ENCODE measurements at regions not wholly inside any gene's neighbourhood (a gene's known extent, or its start where the extent isn't known, plus 50 kb on each side); places are given as distances from the start of the nearest gene placed in this dataset.

DNA sequence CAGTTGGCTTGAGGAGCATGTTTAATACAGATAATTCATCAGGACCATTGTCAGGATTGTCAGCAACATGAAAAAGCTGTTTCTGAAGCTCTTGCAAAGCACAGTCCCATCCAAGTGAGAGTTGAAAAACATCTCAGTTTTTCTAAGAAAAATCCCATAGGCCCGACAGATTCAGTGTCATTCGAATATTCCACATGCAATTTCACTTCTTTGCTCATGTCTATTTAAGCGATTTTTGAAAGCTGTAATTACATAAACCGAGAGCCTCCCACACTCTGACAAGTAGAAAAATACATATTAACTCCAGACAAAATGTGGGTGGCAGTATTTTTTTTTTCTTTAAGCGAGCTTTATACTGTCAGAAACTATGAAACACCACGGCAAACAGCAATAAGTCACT, 134.7 kb upstream of the GALNT5 start:
- no peak for DNase-seq (ENCODE audit: low read depth in 4 of 4, low spot score in 3 of 4)

DNA sequence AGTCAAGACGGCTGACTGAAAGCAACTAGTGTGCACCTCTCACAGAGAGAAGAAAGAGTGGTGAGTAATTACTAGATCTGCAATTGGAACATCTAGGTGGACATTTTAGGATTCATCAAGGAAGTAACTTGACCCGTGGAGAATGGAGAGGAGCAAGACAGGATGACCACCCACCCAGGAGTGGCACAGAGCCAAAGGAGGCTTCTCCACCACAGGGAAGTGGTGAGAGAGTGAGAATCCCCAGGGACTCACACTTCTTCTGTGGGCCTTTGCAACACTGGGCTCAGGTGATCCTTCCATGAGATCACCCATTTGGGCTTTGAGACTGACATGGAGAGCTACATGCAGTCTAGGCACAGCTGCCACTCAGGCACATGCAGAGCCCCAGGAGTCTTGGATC, 132.8 kb upstream of the GALNT5 start:
- no peak for DNase-seq (ENCODE audit: low read depth in 4 of 4, low spot score in 3 of 4)

DNA sequence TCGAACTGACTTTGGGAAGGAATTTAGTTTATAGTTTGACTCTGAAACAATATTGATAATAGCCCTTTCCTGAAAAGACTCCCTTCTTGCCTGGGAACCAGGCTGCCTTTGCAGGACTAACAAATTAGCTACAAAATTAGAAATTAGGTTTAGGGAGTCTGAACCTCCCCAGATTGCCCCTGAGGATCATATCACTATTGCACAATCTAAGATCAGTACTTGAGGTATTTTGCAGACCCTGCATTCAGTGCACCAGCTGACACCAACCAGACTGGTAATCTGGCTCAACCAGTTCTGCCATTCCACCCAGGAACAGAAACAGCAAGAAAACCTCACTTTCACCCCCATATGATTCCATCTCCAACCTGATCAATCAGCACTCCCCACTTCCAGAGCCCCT, 131.8 kb upstream of the GALNT5 start:
- DNase-seq (ENCODE audit: low read depth in 4 of 4, low spot score in 3 of 4): no peak

DNA sequence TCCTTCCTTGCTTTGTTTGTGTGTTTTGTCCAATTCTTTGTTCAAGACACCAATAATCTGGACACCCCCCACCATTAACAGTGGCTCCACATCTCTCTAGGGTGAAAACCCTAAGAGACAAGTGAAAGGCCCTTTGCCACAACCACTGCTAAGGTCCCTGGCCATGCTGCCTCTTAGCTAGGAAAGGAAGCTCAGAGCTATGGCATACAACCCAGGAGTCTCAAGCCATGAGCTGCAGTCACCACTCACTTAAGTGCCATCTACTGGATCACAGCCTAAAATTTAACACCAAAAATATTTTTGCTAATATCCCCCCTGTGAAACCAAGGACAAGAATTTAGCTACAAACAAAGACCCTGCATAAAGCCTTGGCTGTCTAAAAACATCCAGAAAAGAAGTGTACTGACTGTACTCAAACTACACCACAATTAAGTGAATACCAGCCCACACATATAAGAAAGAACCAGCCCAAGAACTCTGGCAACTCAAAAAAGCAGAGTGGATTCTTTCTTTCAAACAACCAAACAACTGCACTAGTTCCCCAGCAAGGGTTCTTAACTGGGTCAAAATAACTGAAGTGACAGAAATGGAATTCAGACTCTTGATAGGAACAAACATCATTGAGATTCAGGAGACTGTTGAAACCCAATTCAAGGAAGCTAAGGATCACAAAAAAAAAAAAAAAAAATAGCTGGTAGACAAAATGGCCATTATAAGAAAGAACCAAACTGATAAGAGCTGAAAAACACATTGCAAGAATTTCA, 130.1 kb upstream of the GALNT5 start:
- no peak for DNase-seq (ENCODE audit: low read depth in 4 of 4, low spot score in 3 of 4)

DNA sequence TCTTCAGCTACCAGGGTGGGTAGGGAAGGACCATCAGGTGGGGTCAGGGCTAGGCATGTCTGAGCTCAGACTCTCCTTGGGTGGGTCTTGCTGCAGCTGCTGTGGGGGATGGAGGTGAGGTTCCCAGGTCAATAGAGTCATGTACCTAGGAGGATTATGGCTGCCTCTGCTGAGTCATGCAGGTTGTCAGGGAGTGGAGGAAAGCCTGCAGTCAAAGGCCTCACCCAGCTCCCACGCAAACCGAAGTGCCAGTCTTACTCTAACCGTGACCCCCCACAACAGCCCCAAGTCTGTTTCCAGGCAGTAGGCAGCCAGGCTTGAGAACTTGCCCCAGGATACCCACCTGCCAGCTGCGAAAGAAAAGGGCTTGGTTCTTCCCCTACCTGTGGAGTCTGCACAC, 113.6 kb upstream of the GALNT5 start:
- DNase-seq (ENCODE audit: low read depth in 4 of 4, low spot score in 3 of 4): no peak

DNA sequence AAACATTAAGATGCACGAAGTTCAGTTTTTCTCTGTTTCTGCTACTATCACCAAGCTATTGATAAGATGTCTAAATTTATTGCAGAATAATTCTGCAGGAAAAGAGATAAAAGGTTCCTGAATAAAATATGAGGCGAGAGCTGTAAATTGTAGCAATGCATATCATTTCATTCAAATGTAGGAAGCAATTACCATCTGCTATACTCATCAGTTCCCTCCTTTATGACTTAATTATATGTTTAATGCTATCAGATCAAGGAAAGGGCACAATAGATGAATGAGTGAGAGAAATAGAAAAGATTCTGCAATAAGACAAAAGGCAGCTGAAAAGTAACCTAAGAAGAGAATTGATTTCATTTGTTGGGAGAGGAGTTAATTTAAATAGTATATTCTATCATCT, 108.2 kb upstream of the GALNT5 start:
- DNase-seq (ENCODE audit: low read depth in 4 of 4, low spot score in 3 of 4): no peak

DNA sequence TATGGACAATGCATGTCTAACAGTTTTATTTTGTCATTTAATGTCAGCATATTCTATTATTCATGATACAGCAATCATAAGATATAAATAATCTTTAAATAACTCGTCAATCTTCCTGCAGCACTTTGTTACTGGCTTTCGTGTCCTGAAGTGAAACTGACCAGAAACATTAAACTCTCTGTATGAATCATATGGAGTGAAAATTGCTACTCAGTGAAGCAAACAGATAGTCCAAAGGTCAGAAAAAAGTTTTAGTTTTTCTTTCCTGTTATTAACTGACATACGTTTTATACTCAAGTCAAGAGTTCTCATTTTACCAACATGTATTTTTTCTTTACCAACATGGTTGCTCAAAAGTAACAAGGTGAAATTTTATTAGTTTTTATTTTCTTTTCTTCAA, 106.8 kb upstream of the GALNT5 start:
- DNase-seq (ENCODE audit: low read depth in 4 of 4, low spot score in 3 of 4): no peak

DNA sequence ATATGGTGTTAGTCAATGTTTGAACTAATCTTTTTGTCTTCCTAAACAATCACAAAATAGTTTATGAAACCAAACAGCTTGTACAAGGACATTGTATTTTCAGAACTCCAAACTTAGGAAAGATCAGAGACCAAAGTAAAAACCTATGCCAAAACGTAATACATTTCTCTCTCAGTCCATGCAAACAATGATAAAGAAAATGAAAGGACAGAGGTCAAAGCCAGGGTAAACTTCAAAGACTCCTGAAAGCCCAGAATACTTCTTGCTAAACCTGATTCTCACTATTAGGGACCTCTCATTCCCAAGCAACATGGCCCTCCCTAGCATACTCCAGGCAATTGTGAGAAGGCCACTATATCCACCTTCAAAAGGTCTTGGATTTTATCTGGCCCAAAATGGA, 105.1 kb upstream of the GALNT5 start:
- DNase-seq (ENCODE audit: low read depth in 4 of 4, low spot score in 3 of 4): no peak

DNA sequence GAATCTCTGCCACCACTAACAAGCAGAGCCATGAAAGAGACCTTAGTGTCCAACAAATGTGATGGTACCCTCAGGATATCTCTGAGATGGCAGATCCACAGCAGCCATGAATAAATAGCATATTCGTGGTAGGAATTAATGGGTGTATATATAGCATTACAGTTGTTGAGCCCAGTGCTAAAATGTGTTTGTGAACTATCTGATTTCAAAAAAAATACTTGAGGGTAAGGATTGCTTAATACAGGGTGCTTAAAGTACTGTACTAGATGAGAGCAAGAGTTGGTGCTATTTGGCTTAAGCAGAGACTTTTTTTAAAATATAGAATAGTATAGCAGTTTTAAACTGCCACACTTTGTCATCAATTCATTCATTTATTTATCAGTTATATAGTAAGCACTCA, 101.5 kb upstream of the GALNT5 start:
- DNase-seq (ENCODE audit: low read depth in 4 of 4, low spot score in 3 of 4): no peak

DNA sequence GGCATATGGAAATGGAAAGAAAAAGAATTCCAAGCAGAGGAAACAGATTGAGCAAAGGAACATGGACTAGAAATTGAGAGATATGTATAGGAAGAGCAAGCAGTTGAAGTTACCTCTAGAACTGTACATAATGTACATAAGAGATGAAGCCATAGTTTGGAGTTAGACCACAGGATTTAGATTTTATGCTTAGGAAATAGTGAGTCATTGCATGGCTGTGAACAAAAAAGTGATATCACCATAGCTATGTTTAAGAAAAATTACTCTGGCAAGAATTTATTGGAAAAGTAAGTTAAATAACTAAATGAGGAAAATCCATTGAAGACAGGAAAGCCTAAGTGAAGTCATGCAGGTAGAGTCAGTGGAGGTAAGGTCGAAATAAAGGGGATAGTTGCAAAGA, 99.4 kb upstream of the GALNT5 start:
- no peak for DNase-seq (ENCODE audit: low read depth in 4 of 4, low spot score in 3 of 4)

DNA sequence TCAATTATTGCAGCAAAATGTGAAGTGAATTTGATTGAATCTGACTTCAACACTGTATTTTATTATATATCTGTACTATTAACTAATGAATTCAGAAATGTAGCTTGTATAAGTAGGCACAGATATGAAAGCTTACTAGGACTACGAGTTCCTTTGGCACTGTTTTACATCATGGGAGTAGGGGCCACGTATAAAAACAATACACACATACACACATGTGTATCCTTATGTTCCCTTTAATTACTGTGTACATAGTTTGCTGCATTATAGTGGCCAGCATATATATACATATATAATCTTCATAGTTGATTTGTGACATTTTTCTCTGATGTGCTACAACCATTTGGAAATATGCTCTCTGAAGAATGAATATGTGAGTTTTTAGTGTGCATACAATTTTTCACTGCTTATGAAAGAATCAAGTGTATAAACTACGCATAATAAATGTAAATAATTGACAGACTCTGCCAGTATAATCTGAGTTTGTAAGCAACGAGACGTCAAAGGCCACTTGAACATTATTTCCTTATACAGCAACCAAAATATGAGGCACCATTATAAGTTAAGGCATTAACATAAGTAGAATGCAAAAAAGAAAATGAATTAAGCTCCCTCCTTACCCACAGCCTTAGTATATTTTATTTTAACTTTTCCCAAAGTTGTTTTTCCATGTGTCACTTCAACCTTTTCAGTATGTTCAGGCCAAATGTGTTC, 98.1 kb upstream of the GALNT5 start:
- DNase-seq (ENCODE audit: low read depth in 4 of 4, low spot score in 3 of 4): no peak

DNA sequence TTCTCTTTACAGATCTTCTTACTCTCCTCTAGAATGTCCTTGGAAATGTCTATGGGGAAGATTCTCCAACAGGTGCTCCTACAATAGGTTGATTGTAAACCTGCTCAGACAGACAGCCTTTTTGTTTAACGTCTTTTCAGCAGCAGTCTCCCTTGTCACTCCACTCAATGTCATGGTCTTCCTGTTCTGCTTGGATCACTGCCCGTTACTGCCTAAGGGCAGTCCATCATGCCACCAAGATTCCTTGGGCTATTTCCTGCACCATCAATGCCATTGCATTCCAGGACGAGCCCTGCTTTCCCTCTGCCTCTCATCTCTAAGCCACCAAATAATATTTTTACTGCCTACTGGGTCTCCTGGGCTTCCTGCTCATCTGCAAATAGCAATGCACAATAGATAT, 97.4 kb upstream of the GALNT5 start:
- no peak for DNase-seq (ENCODE audit: low read depth in 4 of 4, low spot score in 3 of 4)

DNA sequence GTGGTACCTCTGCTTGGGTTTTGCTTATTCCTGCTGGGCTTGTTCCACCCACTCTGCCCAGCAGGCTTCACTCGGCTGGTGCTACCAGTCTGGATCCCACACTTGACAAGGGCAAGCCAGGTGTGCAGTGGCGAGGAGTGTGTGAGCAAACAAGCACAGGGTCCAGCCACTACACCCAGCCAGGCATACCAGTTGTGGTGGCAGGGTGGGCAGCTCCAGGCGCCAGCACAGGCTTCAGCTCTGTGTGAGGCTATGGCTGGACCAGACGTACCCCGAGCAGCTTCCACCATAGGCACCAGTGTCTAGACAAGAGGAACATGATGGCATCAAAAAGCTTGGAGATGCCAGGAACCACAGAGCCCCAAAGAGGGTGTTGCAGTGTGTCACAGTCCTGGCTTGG, 93.1 kb upstream of the GALNT5 start:
- no peak for DNase-seq (ENCODE audit: low read depth in 4 of 4, low spot score in 3 of 4)

DNA sequence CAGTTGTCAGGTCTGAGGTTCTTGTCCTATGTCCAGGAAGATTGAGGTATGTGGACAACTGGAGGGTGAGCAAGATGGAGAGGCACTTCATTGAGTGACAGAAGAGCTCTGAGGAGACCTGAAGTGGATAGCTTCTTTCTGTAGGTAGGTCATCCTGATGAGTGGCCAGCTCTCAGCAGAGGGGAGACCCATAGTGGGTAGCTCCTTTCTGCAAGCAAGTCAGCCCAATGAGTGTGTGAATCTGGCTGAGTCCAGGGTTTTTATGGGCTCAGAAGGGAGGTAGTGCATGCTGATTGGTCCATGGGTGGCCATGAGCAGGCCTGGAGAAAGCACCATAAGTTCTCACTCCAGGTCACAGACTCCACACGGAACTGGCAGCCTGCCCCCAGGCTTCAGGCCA, 92.6 kb upstream of the GALNT5 start:
- DNase-seq (ENCODE audit: low read depth in 4 of 4, low spot score in 3 of 4): no peak

DNA sequence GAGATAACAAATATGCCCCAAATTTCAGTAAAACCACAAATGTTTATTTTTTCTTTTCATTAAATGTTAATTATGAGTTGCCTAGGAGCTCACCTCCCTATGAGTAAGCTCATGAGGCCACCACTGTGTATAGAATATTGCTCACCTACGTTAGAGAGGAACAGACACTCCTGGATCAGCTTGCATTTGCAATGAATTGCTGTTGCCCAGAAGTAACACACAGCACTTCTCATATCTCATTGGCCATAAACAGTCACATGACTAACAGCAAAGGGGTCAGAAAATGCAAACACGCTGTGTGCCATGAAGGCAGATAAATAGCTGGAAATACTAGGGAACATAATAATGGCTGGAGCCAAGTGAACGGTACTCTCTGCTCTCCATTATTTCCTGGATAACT, 89.0 kb upstream of the GALNT5 start:
- DNase-seq (ENCODE audit: low read depth in 4 of 4, low spot score in 3 of 4): no peak

DNA sequence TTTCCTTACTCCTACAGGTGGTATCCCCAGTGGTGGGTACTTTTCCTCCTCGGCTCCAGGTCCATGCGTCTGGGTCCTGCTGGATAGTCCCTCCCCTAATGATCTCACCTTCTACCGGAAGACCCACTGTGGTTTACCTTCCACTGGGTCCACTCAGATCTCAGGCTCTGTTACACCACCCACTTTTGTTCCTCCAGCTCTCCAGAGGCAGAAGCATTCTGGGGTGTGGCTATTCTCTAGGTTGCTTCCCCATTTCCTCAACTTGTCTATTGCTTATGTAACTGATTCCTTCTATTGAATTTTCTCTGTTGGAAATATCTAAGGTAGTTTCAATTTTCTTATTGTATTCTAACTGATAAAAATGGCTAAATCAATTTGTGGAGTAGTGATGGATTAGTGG, 87.6 kb upstream of the GALNT5 start:
- DNase-seq (ENCODE audit: low read depth in 4 of 4, low spot score in 3 of 4): no peak

DNA sequence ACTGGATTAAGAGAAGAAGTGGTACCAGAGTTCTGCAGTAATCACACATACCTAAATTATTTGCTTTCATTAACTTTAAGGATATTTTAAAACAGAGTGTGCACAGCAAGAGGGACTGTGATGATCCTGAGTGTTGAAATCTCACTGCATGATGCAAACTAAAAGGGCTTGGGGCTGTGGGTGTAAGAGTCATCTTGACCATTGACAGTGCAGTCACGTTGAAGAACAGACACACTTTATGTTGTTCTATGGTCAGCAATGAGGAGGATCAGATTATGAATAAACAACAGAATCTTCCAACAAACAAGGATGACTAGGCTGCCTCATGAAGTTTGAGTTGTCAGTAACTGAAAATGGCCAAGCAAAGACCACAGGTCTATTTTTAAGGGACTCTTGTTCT, 87.2 kb upstream of the GALNT5 start:
- no peak for DNase-seq (ENCODE audit: low read depth in 4 of 4, low spot score in 3 of 4)

DNA sequence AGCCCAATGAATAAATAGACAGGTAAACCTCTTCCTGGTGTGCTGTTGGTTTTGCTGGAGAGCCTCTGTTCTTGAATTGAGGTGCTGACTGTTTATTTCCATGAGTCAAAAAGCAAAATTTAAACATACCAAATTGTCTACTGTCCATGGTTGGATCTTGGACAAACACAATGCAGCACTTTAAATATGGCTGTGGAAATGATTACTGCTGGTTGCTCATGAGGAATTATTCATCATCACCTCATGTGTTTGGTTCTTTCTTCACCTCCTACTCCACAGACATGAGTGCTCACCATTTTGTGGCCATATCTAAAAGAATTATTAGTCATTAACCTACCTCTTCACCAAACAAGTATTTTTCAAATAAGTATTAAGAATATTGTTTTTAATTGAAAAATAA, 85.3 kb upstream of the GALNT5 start:
- DNase-seq (ENCODE audit: low read depth in 4 of 4, low spot score in 3 of 4): no peak

DNA sequence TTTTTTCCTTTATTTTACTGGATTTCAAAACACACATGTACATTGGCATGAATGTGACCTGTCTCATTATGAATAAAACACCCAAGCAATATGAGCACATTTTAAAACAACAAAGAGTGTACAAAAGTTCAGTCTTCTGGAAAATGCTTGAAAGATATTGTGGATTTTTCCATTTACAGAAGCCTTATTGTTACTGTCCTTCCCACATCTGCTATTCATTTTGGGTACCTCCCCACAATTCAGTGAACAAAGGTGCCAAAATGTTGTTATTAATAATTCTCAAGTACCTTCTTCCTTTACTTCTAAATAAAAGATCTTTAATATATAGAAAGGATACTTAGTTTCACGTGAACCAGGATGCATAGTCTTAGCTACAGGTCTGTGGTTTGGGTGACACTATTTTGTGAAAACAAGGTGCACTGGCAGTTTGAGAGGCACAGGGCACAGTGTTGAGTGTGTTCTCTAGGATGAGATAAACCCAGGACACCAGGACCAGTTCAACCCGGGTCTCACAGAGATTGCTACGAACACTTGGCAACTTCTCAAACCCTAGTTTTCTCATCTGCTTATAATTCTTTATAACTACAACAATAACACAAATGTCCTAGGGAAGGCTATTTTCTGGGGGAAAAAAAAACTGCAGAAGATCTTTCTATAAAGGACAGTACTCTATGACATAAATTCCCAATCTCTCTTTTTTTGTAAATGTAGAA, 84.5 kb upstream of the GALNT5 start:
- DNase-seq (ENCODE audit: low read depth in 4 of 4, low spot score in 3 of 4): no peak

DNA sequence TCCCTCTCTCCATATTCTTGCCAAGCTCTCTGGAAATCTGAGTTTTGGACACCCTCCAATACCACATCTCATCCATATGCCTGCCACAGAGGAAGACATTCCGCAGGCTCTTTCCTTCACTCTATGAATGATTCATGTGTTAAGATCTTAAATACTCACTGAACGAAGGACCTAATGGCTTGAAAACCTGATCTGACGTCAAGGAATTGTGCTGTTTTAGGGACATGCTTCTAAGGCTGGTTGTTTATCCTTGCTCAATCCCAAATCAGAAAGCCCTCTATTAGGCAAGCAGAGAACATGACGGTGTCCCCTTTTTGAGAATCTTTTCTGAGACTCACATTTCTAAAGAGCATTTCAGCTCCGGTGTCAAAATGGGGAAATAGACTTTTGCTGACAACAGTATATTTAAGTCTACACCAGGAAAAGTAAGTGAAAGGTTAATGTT, 83.7 kb upstream of the GALNT5 start:
- no peak for DNase-seq (ENCODE audit: low read depth in 4 of 4, low spot score in 3 of 4)

DNA sequence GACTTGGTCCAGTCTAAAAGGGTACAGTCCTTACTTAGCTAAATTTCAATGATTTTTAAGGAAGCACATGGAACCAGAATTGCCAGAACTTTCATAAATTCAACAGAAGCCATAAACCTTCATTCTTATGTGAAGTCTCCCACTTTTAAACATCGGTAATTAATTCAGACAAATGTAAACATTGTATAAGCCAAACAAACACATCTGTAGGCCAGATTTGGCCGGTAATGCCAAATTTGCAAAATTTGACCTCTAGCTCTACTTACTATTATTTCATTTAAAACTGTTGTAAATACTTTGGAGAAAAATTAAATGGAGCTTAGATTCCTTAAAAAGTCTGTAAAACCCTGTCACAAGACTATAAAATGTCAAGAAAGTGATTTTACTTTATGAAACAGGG, 83.2 kb upstream of the GALNT5 start:
- no peak for DNase-seq (ENCODE audit: low read depth in 4 of 4, low spot score in 3 of 4)

DNA sequence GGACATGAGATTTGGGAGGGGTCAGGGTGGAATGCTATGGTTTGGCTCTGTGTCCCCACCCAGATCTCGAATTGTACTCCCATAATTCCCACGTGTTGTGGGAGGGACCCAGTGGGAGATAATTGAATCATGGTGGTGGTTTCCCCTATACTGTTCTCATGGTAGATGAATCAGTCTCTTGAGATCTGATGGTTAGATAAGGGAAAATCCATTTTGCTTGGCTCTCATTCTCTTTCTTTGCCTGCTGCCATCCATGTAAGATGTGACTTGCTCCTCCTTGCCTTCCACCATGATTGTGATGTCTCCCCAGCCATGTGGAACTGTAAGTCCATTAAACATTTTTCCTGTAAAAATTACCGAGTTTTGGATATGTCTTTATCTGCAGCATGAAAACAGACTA, 80.9 kb upstream of the GALNT5 start:
- DNase-seq (ENCODE audit: low read depth in 4 of 4, low spot score in 3 of 4): no peak

Data from left renal pelvis (tissue), 4 donors.